GM12878 (cell line): ENCODE measurements at regions not wholly inside any gene's neighbourhood (a gene's known extent, or its start where the extent isn't known, plus 50 kb on each side); places are given as distances from the start of the nearest gene placed in this dataset.

Experiments
- ATAC-seq: fragments of 200-7000 bp; cut with Tn5 transposase; 3 replicates; pipeline ENCODE4 v1.9.1; 2020; ENCODE audit warnings: mild to moderate bottlenecking, moderate library complexity
- BruUV-seq: library from RNA; stranded (reverse); fragments of 400-500 nt; replicated peaks from 2 replicates; lab custom pipeline; 2021; lab: Mats Ljungman, UMichigan
- CTCF ChIA-PET: fragments of 300-600 bp; sonication (Branson Sonifier 250); formaldehyde crosslinking; extraction: SDS; loops from one replicate; lab custom pipeline; 2021; ENCODE audit warnings: inconsistent platforms; lab: Yijun Ruan, JAX
- POLR2A ChIA-PET: fragments of 350-600 bp; formaldehyde crosslinking; extraction: SDS; loops from one replicate; lab custom pipeline; 2021; ENCODE audit warnings: inconsistent platforms; lab: Charles Lee
- RAD21 ChIA-PET: fragments of 300-600 bp; sonication (Branson Sonifier 250); formaldehyde crosslinking; loops from one replicate; lab custom pipeline; 2023; ENCODE audit warnings: antibody characterized with exemption; ENCODE audit not compliant: unreplicated experiment; lab: Charles Lee
- SMC1A ChIA-PET: fragments of 300-600 bp; sonication (Branson Sonifier 250); formaldehyde crosslinking; loops from one replicate; lab custom pipeline; 2023; ENCODE audit not compliant: unreplicated experiment, uncharacterized antibody; lab: Charles Lee
- DNase-seq: peaks from one replicate; pipeline ENCODE4 v3.0.0-alpha.2; 2011; ENCODE audit warnings: low read depth, low spot score
- FAIRE-seq: peaks from 3 replicates; lab custom pipeline; 2011; peaks lifted over from hg19 to GRCh38; lab: Jason Lieb, UNC
- H2AFZ ChIP-seq: 2 replicates; pipeline ENCODE4 v1.6.0; 2011; ENCODE audit warnings: low read depth, low read length, control low read depth; ENCODE audit not compliant: control insufficient read depth
- H3K27ac ChIP-seq: 2 replicates; pipeline ENCODE4 v1.5.1; 2011; ENCODE audit warnings: control low read depth; ENCODE audit not compliant: control insufficient read depth, insufficient read depth
- H3K27me3 ChIP-seq, 2 experiments: replicated peaks in 1 of 2; 2 replicates each; pipeline versions ENCODE4 v1.6.0 to v1.6.1; 2011; ENCODE audit warnings: low read length in 1 of 2; ENCODE audit not compliant: control insufficient read depth in 2 of 2, insufficient read depth in 2 of 2
- H3K36me3 ChIP-seq, 2 experiments: 2 replicates each; pipeline ENCODE4 v1.5.1; 2011; ENCODE audit warnings: low read length in 1 of 2; ENCODE audit not compliant: control insufficient read depth in 2 of 2, insufficient read depth in 2 of 2
- H3K4me1 ChIP-seq: 2 replicates; pipeline ENCODE4 v1.6.1; 2011; ENCODE audit warnings: mild to moderate bottlenecking, low read length, moderate library complexity, mixed read lengths; ENCODE audit not compliant: control insufficient read depth, insufficient read depth
- H3K4me2 ChIP-seq: 2 replicates; pipeline ENCODE4 v1.6.0; 2011; ENCODE audit warnings: control low read depth; ENCODE audit not compliant: control insufficient read depth, insufficient read depth
- H3K4me3 ChIP-seq: fragments of 200-600 bp; sonication (generic); 2 replicates; pipeline ENCODE4 v1.5.1; 2016
- H3K79me2 ChIP-seq: 2 replicates; pipeline ENCODE4 v1.6.0; 2011; ENCODE audit warnings: low read length; ENCODE audit not compliant: control insufficient read depth, insufficient read depth
- H3K9ac ChIP-seq: 2 replicates; pipeline ENCODE4 v1.8.0; 2011; ENCODE audit warnings: low read length, control low read depth, mixed read lengths; ENCODE audit not compliant: control insufficient read depth, insufficient read depth
- H3K9me3 ChIP-seq: replicated peaks from 3 replicates; pipeline ENCODE4 v1.5.1; 2011; ENCODE audit warnings: mild to moderate bottlenecking, low read length; ENCODE audit not compliant: control insufficient read depth, insufficient read depth
- H4K20me1 ChIP-seq: 2 replicates; pipeline ENCODE4 v1.6.0; 2011; ENCODE audit not compliant: control insufficient read depth, insufficient read depth
- BMI1 ChIP-seq: fragments of 450-650 bp; IDR thresholded peaks from 2 replicates; pipeline ENCODE4 v1.6.1; 2016; ENCODE audit warnings: mild to moderate bottlenecking, moderate library complexity, borderline replicate concordance
- IKZF1 ChIP-seq: fragments of 450-650 bp; conservative IDR thresholded peaks from 2 replicates; pipeline ENCODE4 v1.6.1; 2017; ENCODE audit warnings: antibody characterized with exemption, mild to moderate bottlenecking
- KAT2A ChIP-seq: conservative IDR thresholded peaks from 2 replicates; pipeline ENCODE4 v1.6.1; 2011; ENCODE audit warnings: low read depth, low read length; ENCODE audit not compliant: control insufficient read depth
- NFYA ChIP-seq: IDR thresholded peaks from 2 replicates; pipeline ENCODE4 v1.6.1; 2011; ENCODE audit warnings: low read depth, mild to moderate bottlenecking, low read length, improper control_type of control experiment, borderline replicate concordance
- PKNOX1 ChIP-seq: fragments of 450-650 bp; IDR thresholded peaks from 2 replicates; pipeline ENCODE4 v1.6.1; 2016; ENCODE audit warnings: mild to moderate bottlenecking
- POLR2AphosphoS5 ChIP-seq: IDR thresholded peaks from 2 replicates; pipeline ENCODE4 v1.6.1; 2011; ENCODE audit warnings: mild to moderate bottlenecking, low read length, inconsistent platforms
- RELB ChIP-seq: fragments of 450-650 bp; IDR thresholded peaks from 2 replicates; pipeline ENCODE4 v1.6.1; 2017; ENCODE audit warnings: low read depth, mild to moderate bottlenecking, moderate library complexity
- SMAD5 ChIP-seq: IDR thresholded peaks from 2 replicates; pipeline ENCODE4 v1.6.1; 2016; ENCODE audit warnings: antibody characterized with exemption, low read depth
- TCF3 ChIP-seq: IDR thresholded peaks from 2 replicates; pipeline ENCODE4 v1.6.1; 2012; ENCODE audit warnings: low read depth, mild to moderate bottlenecking, low read length, borderline replicate concordance; ENCODE audit not compliant: insufficient read depth
- USF2 ChIP-seq: IDR thresholded peaks from 2 replicates; pipeline ENCODE4 v1.6.1; 2011; ENCODE audit warnings: low read depth, low read length, improper control_type of control experiment, borderline replicate concordance
- ZNF207 ChIP-seq: fragments of 450-650 bp; IDR thresholded peaks from 2 replicates; pipeline ENCODE4 v1.6.1; 2014; ENCODE audit warnings: antibody characterized with exemption, mild to moderate bottlenecking, borderline replicate concordance
- ZNF384 ChIP-seq: IDR thresholded peaks from 2 replicates; pipeline ENCODE4 v1.6.1; 2012; ENCODE audit warnings: low read depth, mild to moderate bottlenecking, low read length, improper control_type of control experiment, borderline replicate concordance
- ZZZ3 ChIP-seq: IDR thresholded peaks from 2 replicates; pipeline ENCODE4 v1.6.1; 2011; ENCODE audit warnings: low read depth; ENCODE audit not compliant: control insufficient read depth, insufficient read length
- WGBS: methylation state at CpG from one replicate; pipeline ENCODE4 v1.1.6; 2016; ENCODE audit warnings: low lambda C conversion rate; ENCODE audit not compliant: insufficient replicate concordance, insufficient coverage; ENCODE audit errors: missing lambda C conversion rate; 5-methylcytosine and 5-hydroxymethylcytosine counted together
- in situ Hi-C: fragments of 300-500 bp; cut with MboI; formaldehyde crosslinking; loops from 9 replicates; pipeline ENCODE4 v1.14.3; 2018; ENCODE audit warnings: mixed read lengths
- intact Hi-C: fragments of 100-400 bp; cut with micrococcal nuclease; formaldehyde crosslinking; loops from one replicate; pipeline ENCODE4 v1.14.2; 2022; ENCODE audit not compliant: unreplicated experiment

GRCh38 chr6:6905961-6906518 lies 201.7 kb upstream of the RREB1 start:
- DNase-seq, result no peak
- no peaks in the 10 kb centered on the region for H4K20me1 ChIP-seq
- no TSS peak for BruUV-seq
- no peaks in the 10 kb centered on the region for H3K9me3 ChIP-seq
- ATAC-seq, result no peak
- no peak overlapping the region for H3K4me3 ChIP-seq
- H3K79me2 ChIP-seq, result no peaks in the 10 kb centered on the region
- H3K9ac ChIP-seq, result no peak overlapping the region
- no peak overlapping the region for H3K27ac ChIP-seq
- in situ Hi-C loops, result no loop called here
- no peak for FAIRE-seq
- TF ChIP-seq ZZZ3 (no peak), POLR2AphosphoS5 (no peak), BMI1 (no peak), ZNF384 (0 out of 2 replicates have a peak, but pooled peaks have one; percentile 9)
- no peak overlapping the region for H2AFZ ChIP-seq
- no peak overlapping the region for H3K4me2 ChIP-seq
- RAD21 ChIA-PET, result interaction anchor here (1.3 kb wide), 1 partner anchor 10 kb away, joined by 5 read pairs; no protein-coding TSS in a partner anchor
- SMC1A ChIA-PET, result interaction anchor here (3.6 kb wide), 1 partner anchor 10 kb away, joined by 14 read pairs; no protein-coding TSS in a partner anchor
- H3K27me3 ChIP-seq, result no peaks in the 10 kb centered on the region
- no peaks in the 10 kb centered on the region for H3K4me1 ChIP-seq
- POLR2A ChIA-PET, result interaction anchor here (0.6 kb wide), 1 partner anchor 372 kb away, joined by 4 read pairs; no protein-coding TSS in a partner anchor
- WGBS, result 24% methylated on average over 6 of the region's 6 CpGs
- intact Hi-C loops, result no loop called here
- CTCF ChIA-PET, result no interaction called here
- no peaks in the 10 kb centered on the region for H3K36me3 ChIP-seq

DNA sequence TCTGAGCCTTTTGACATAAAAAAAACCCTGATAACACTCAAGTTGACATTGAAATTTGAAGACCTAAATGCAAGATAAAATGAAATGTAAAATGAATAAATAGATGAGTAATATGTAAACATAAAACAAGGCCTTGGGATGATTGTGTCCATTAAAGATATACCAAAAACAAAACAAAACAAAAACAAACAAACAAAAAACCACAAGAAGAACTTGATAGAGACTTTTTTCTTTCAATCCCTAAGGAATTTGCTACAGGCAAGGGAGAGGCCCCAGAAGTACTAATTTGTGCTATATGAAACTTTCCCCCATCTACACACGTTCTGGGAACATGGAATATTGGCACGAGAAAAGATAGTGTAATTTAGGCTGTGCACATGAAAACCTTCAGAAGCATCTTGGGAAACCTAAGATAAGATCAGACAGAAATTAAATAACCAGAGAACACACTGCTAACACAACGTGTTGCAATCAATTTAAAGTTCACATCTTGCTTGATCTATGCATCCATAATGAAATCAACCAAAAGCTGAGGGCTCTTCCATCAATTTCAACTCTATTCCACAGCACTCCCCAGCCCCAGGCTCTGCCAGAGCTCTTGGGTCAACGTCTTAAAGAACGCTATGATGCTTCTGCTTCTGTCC lies 201.1 kb upstream of the RREB1 start:
- FAIRE-seq (peak; percentile 56), ATAC-seq (no peak), DNase-seq (no peak)
- WGBS, result 29% methylated on average over 5 of the region's 5 CpGs
- no peaks in the 10 kb centered on the region for H3K79me2 ChIP-seq
- H3K27me3 ChIP-seq, result no peaks in the 10 kb centered on the region; a peak in 1 of 4 replicates
- H3K36me3 ChIP-seq, result no peaks in the 10 kb centered on the region
- no peaks in the 10 kb centered on the region for H3K9me3 ChIP-seq
- no peak overlapping the region for H3K9ac ChIP-seq
- no peak overlapping the region for H3K4me3 ChIP-seq
- CTCF ChIA-PET, result no interaction called here
- BruUV-seq, result no TSS peak
- POLR2A ChIA-PET, result no interaction called here
- H2AFZ ChIP-seq, result no peak overlapping the region
- no peaks in the 10 kb centered on the region for H3K4me1 ChIP-seq
- intact Hi-C loops, result no loop called here
- H4K20me1 ChIP-seq, result no peaks in the 10 kb centered on the region
- SMC1A ChIA-PET, result interaction anchor here (1.2 to 3.6 kb wide), 2 partner anchors 9 to 120 kb away, joined by 3 to 14 read pairs; no protein-coding TSS in a partner anchor
- no peak overlapping the region for H3K27ac ChIP-seq
- RAD21 ChIA-PET, result interaction anchor here (1.3 kb wide), 1 partner anchor 9 kb away, joined by 5 read pairs; no protein-coding TSS in a partner anchor
- in situ Hi-C loops, result no loop called here
- H3K4me2 ChIP-seq, result no peak overlapping the region
- TF ChIP-seq ZNF207, result no peak
- no peak for TF ChIP-seq PKNOX1
- TF ChIP-seq TCF3, result no peak
- no peak for TF ChIP-seq IKZF1
- no peak for TF ChIP-seq RELB
- no peak for TF ChIP-seq SMAD5
- no peak for TF ChIP-seq USF2
- TF ChIP-seq KAT2A, result no peak
- TF ChIP-seq NFYA, result no peak
